ENCODE measurements at regions not wholly inside any gene's neighbourhood (a gene's known extent, or its start where the extent isn't known, plus 50 kb on each side); places are given as distances from the start of the nearest gene placed in this dataset.
"Not testable (repeated sequence)": the region's sequence is repeated elsewhere in the genome, so short reads cannot be mapped to it uniquely, and the experiment has no call there.

DNA sequence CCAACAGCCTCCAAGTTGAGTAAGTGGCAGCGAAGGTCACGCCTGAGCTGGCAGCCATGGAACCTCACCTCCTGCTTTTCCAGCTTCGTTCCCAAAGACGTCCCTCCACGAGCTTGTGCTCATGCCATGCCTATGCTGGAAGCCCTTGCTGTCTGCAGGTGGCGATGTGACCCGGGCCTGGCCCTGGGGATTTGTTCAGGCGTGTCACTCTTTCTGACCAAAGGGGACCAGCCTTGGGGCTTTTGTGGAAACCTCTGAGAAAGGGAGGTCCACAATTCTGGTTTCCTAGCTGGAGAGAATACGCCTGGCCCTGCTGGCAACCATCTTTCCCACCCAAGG, 183.4 kb downstream of the TRIM43 start:
- not testable (repeated sequence) for TF ChIP-seq CTCF (IDR thresholded peaks at IDR 0.05; ENCODE audit: low read depth, low read length); POLR2A (IDR thresholded peaks at IDR 0.05; ENCODE audit: extremely low read depth, insufficient read length)
